Heart left ventricle (tissue), 13 donors: ENCODE measurements at regions not wholly inside any gene's neighbourhood (a gene's known extent, or its start where the extent isn't known, plus 50 kb on each side); places are given as distances from the start of the nearest gene placed in this dataset.

Experiments
- POLR2A ChIP-seq, 2 donors: fragments of 450-650 bp; IDR thresholded peaks; one replicate each; pipeline ENCODE4 v1.6.1; 2017; ENCODE audit warnings: antibody characterized with exemption in 2 of 2, mild to moderate bottlenecking in 2 of 2, moderate library complexity in 2 of 2
- TF ChIP-seq, protein P1 (sequence below), 12 donors: fragments of 200-600 bp; sonication (generic) in 4 of 12; IDR thresholded peaks; one replicate each; pipeline versions ENCODE4 v1.5.0 to v1.8.0; 2018 to 2022; ENCODE audit warnings: antibody characterized with exemption in 12 of 12, mild to moderate bottlenecking in 5 of 12
- donor health status: ischemic (EF 13 %, LVEDD 7.1; RV severe dilation, severe dysfunction).
- donor health status: DM: no; HTN: yes; CAD: no.
- donor health status: DM: no; HTN: no; CAD: no.
- donor health status: ischemic (EF 25% LVEDD 6.9; RV normal size, moderate dysfunction).
- donor health status: ischemic (EF 25% LVEDD 5.7; RV mildly dilated, moderate dysfunction).
- donor health status: ischemic (EF 35%, LVEDD 5.7; RV mildly dilated, moderate dysfunction).
- donor health status: nonischemic (EF 11% LVEDD 7.7; RV severe dilation, severe dysfunction).
- donor health status: DM: yes; HTN: yes; CAD: no.
- donor health status: PGD.
- donor health status: ischemic (EF 29% LVEDD 5.4; RV normal size, mild dysfunction).
- donor health status: nonischemic (EF 23%, LVEDD 6.1; RV moderate dilation, normal function).

DNA sequence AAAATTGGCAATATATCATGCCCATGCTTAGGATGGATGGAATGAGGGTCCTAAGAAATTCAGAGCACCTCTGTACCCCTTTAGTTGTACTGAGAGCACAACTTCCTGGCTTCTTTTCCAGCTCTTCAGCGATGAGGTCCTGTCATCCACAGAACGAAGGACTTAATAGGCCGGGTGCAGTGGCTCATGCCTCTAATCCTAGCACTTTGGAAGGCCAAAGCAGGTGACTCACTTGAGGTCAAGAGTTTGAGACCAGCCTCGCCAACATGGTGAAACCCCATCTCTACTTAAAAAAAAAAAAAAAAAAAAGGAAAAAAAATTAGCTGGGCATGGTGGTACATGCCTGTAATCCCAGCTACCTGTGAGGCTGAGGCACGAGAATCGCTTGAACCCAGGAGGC lies 125.3 kb upstream of the BMAL1 start:
- TF ChIP-seq, protein P1, sequence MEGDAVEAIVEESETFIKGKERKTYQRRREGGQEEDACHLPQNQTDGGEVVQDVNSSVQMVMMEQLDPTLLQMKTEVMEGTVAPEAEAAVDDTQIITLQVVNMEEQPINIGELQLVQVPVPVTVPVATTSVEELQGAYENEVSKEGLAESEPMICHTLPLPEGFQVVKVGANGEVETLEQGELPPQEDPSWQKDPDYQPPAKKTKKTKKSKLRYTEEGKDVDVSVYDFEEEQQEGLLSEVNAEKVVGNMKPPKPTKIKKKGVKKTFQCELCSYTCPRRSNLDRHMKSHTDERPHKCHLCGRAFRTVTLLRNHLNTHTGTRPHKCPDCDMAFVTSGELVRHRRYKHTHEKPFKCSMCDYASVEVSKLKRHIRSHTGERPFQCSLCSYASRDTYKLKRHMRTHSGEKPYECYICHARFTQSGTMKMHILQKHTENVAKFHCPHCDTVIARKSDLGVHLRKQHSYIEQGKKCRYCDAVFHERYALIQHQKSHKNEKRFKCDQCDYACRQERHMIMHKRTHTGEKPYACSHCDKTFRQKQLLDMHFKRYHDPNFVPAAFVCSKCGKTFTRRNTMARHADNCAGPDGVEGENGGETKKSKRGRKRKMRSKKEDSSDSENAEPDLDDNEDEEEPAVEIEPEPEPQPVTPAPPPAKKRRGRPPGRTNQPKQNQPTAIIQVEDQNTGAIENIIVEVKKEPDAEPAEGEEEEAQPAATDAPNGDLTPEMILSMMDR (IDR thresholded peaks at IDR 0.05), result no peak
- no peak for TF ChIP-seq POLR2A (IDR thresholded peaks at IDR 0.05)
